K562 (cell line): ENCODE measurements at regions not wholly inside any gene's neighbourhood (a gene's known extent, or its start where the extent isn't known, plus 50 kb on each side); places are given as distances from the start of the nearest gene placed in this dataset.

ENCODE experiments used
- ATAC-seq: fragments of 200-7000 bp; cut with Tn5 transposase; 3 replicates; pipeline ENCODE4 v1.9.1; 2020; ENCODE audit warnings: moderate library complexity
- BruUV-seq: library from RNA; stranded (reverse); fragments of 400-500 nt; replicated peaks from 2 replicates; lab custom pipeline; 2021; lab: Mats Ljungman, UMichigan
- CTCF ChIA-PET: fragments of 300-600 bp; formaldehyde crosslinking; extraction: SDS; loops from one replicate; lab custom pipeline; 2021; ENCODE audit warnings: low intra/inter-chr PET ratio; lab: Yijun Ruan, JAX
- POLR2A ChIA-PET: fragments of 300-600, 350-650 bp; sonication (Branson Sonifier 250); formaldehyde crosslinking; extraction: SDS; loops from one replicate; lab custom pipeline; 2021; ENCODE audit warnings: antibody characterized with exemption, inconsistent platforms; lab: Yijun Ruan, JAX
- DNase-seq, 4 experiments: peaks; one replicate each; pipeline versions ENCODE4 v3.0.0 to v3.0.0-alpha.2; 2011 to 2018; ENCODE audit warnings: low spot score in 3 of 4, mixed read lengths in 3 of 4; ENCODE audit errors: extremely low read depth in 1 of 4
- FAIRE-seq: peaks from 2 replicates; lab custom pipeline; 2011; peaks lifted over from hg19 to GRCh38; lab: Jason Lieb, UNC
- H2AFZ ChIP-seq: 2 replicates; pipeline ENCODE4 v1.6.0; 2011; ENCODE audit warnings: low read depth, low read length, control low read depth, inconsistent platforms
- H3K27ac ChIP-seq: fragments of 200-600 bp; 3 replicates; pipeline ENCODE4 v1.8.0; 2011; ENCODE audit warnings: low read depth, mild to moderate bottlenecking, control low read depth, inconsistent platforms, low read length, moderate library complexity, mixed read lengths; ENCODE audit errors: extremely low read depth
- H3K27me3 ChIP-seq, 2 experiments: fragments of 300-600 bp in 1 of 2; 2 replicates in 1 of 2; 3 replicates in 1 of 2; pipeline versions ENCODE4 v1.6.0 to v1.8.0; 2011; ENCODE audit warnings: inconsistent platforms in 2 of 2, low read length in 2 of 2, mild to moderate bottlenecking in 1 of 2, mixed read lengths in 1 of 2, moderate library complexity in 1 of 2; ENCODE audit not compliant: control insufficient read depth in 2 of 2, insufficient read depth in 2 of 2
- H3K36me3 ChIP-seq: fragments of 300-600 bp; 3 replicates; pipeline ENCODE4 v1.8.0; 2011; ENCODE audit warnings: mild to moderate bottlenecking, low read length, inconsistent platforms; ENCODE audit not compliant: control insufficient read depth, insufficient read depth
- H3K4me1 ChIP-seq, 2 experiments: fragments of 200-600 bp in 1 of 2; replicated peaks in 1 of 2; 2 replicates in 1 of 2; 3 replicates in 1 of 2; pipeline versions ENCODE4 v1.5.1 to v1.8.0; 2011; ENCODE audit warnings: inconsistent platforms in 2 of 2, low read length in 2 of 2, mild to moderate bottlenecking in 1 of 2, mixed read lengths in 1 of 2, moderate library complexity in 1 of 2; ENCODE audit not compliant: control insufficient read depth in 2 of 2, insufficient read depth in 2 of 2
- H3K4me2 ChIP-seq: 2 replicates; pipeline ENCODE4 v1.6.1; 2011; ENCODE audit warnings: low read length, control low read depth, inconsistent platforms, mixed read lengths; ENCODE audit not compliant: insufficient read depth
- H3K4me3 ChIP-seq: fragments of 200-600 bp; sonication (generic), shearing (Covaris generic); 2 replicates; pipeline ENCODE4 v1.5.1; 2016; ENCODE audit warnings: control low read depth, inconsistent platforms
- H3K79me2 ChIP-seq: fragments of 200-600 bp; 3 replicates; pipeline ENCODE4 v1.8.0; 2011; ENCODE audit warnings: low read length, inconsistent platforms; ENCODE audit not compliant: control insufficient read depth, insufficient read depth
- H3K9ac ChIP-seq, 2 experiments: 2 replicates each; pipeline versions ENCODE4 v1.6.0 to v1.6.1; 2011; ENCODE audit warnings: low read depth in 2 of 2, low read length in 2 of 2, control low read depth in 1 of 2, inconsistent platforms in 1 of 2, mild to moderate bottlenecking in 1 of 2, mixed read lengths in 1 of 2; ENCODE audit not compliant: insufficient read depth in 1 of 2
- H3K9me1 ChIP-seq: one replicate; pipeline ENCODE4 v1.6.0; 2011; ENCODE audit warnings: inconsistent platforms, mild to moderate bottlenecking, low read length, moderate library complexity; ENCODE audit not compliant: control insufficient read depth, insufficient read depth
- H3K9me3 ChIP-seq: replicated peaks from 2 replicates; pipeline ENCODE4 v1.5.1; 2011; ENCODE audit warnings: low read depth, low read length, inconsistent platforms; ENCODE audit not compliant: control insufficient read depth, insufficient read depth
- H4K20me1 ChIP-seq: replicated peaks from 2 replicates; pipeline ENCODE4 v1.6.1; 2011; ENCODE audit warnings: low read length, inconsistent platforms, mixed read lengths; ENCODE audit not compliant: control insufficient read depth, insufficient read depth
- CBX5 ChIP-seq: IDR thresholded peaks from 2 replicates; pipeline ENCODE4 v1.6.1; 2014; ENCODE audit warnings: low read depth, borderline replicate concordance
- DDX20 ChIP-seq: fragments of 450-650 bp; IDR thresholded peaks from 2 replicates; pipeline ENCODE4 v1.6.1; 2016; ENCODE audit warnings: missing genetic modification characterization, low read depth, mild to moderate bottlenecking, missing compliant biosample characterization, moderate library complexity
- FOXM1 ChIP-seq, 2 experiments: fragments of 450-650 bp in 1 of 2; sonication (generic) in 1 of 2; formaldehyde crosslinking in 1 of 2; IDR thresholded peaks; 2 replicates each; pipeline versions ENCODE4 v1.6.1 to v1.9.0; 2017 to 2022; ENCODE audit warnings: low read depth in 2 of 2, mild to moderate bottlenecking in 2 of 2, missing genetic modification reagents in 1 of 2, moderate library complexity in 1 of 2
- GTF2B ChIP-seq: IDR thresholded peaks from 2 replicates; pipeline ENCODE4 v1.6.1; 2011; ENCODE audit not compliant: insufficient read length; ENCODE audit errors: extremely low read depth
- RBM34 ChIP-seq: fragments of 200-400 bp; formaldehyde crosslinking; IDR thresholded peaks from 2 replicates; pipeline ENCODE4 v1.6.1; 2018; ENCODE audit warnings: low read length, borderline replicate concordance; ENCODE audit not compliant: insufficient read depth
- TFE3 ChIP-seq: fragments of 450-650 bp; formaldehyde crosslinking; IDR thresholded peaks from 2 replicates; pipeline ENCODE4 v1.4.0; 2020; ENCODE audit warnings: mild to moderate bottlenecking, mixed read lengths
- TRIM25 ChIP-seq: fragments of 450-650 bp; IDR thresholded peaks from 2 replicates; pipeline ENCODE4 v1.7.0; 2016; ENCODE audit warnings: borderline replicate concordance
- YY1 ChIP-seq, 3 experiments: IDR thresholded peaks; 2 replicates each; pipeline ENCODE4 v1.6.1; 2011; ENCODE audit warnings: low read length in 2 of 3, mild to moderate bottlenecking in 2 of 3, moderate library complexity in 2 of 3, borderline replicate concordance in 1 of 3, control low read depth in 1 of 3, low read depth in 1 of 3; ENCODE audit not compliant: insufficient read depth in 3 of 3, insufficient replicate concordance in 2 of 3, control insufficient read depth in 1 of 3, insufficient read length in 1 of 3; ENCODE audit errors: extremely low read depth in 1 of 3
- WGBS: fragments of 100-300 bp; shearing (Covaris generic); methylation state at CpG from one replicate; pipeline ENCODE4 v1.1.6; 2016; ENCODE audit warnings: low coverage, mixed read lengths; ENCODE audit not compliant: insufficient coverage; ENCODE audit errors: missing lambda C conversion rate; 5-methylcytosine and 5-hydroxymethylcytosine counted together
- in situ Hi-C: fragments of 300-500 bp; cut with MboI; formaldehyde crosslinking; loops from 4 replicates; pipeline ENCODE4 v1.15.0; 2018; ENCODE audit warnings: inconsistent platforms, mixed read lengths
- intact Hi-C: fragments of 100-400 bp; cut with micrococcal nuclease; formaldehyde crosslinking; loops from 2 replicates; pipeline ENCODE4 v1.14.2; 2022
- TF ChIP-seq, protein P1 (sequence below): fragments of 450-650 bp; IDR thresholded peaks from 2 replicates; pipeline ENCODE4 v1.6.1; 2016; ENCODE audit warnings: antibody characterized with exemption

DNA sequence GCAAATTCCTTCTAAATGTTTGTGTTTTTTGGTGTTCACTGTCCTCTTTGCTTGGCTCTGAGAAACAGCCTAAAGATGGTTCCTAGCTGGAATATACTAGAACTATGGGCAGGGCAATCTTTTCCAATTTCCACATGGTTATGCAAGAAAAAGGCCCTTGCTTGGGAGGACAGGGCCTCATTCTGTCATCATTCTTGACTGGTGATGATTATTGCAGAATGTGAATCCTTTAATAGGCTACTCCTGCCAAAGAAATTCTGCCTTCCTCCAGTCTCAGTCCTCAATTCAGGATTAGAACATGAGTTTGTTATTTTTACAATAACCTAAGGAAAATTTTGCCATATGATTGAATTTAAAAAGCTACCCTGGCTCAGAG, 218.7 kb downstream of the HNMT start (continued):
- TF ChIP-seq YY1 (IDR thresholded peaks at IDR 0.05; ENCODE audit: borderline replicate concordance in 1 of 3, control insufficient read depth in 1 of 3, extremely low read depth in 1 of 3, insufficient read depth in 3 of 3, insufficient read length in 1 of 3, insufficient replicate concordance in 2 of 3, low read depth in 1 of 3, low read length in 2 of 3) (no peak), GTF2B (no peak), RBM34 (no peak), CBX5 (no peak), FOXM1 (IDR thresholded peaks at IDR 0.05; ENCODE audit: low read depth) (no peak), FOXM1 (CRISPR knock-in tag; IDR thresholded peaks at IDR 0.05; ENCODE audit: low read depth) (no peak)

GRCh38 chr2:138183705-138184104, 219.4 kb downstream of the HNMT start:
- intact Hi-C loops, result no loop called here
- TF ChIP-seq, protein P1, sequence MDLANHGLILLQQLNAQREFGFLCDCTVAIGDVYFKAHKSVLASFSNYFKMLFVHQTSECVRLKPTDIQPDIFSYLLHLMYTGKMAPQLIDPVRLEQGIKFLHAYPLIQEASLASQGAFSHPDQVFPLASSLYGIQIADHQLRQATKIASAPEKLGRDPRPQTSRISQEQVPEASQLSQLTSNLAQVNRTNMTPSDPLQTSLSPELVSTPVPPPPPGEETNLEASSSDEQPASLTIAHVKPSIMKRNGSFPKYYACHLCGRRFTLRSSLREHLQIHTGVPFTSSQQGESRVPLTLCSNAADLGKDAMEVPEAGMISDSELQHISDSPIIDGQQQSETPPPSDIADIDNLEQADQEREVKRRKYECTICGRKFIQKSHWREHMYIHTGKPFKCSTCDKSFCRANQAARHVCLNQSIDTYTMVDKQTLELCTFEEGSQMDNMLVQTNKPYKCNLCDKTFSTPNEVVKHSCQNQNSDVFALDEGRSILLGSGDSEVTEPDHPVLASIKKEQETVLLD, result no peak
- TF ChIP-seq TFE3 (CRISPR knock-in tag) (peak; percentile 48; the same call in 1 of the 2 replicates), DDX20 (tag) (no peak), TRIM25 (no peak)
- POLR2A ChIA-PET, result interaction anchor here (0.7 kb wide), 1 partner anchor 61 kb away, joined by 3 read pairs; no protein-coding TSS in a partner anchor
- H3K27me3 ChIP-seq, result no peaks in the 10 kb centered on the region
- H2AFZ ChIP-seq, result no peak overlapping the region
- H3K9me3 ChIP-seq, result no peaks in the 10 kb centered on the region
- H3K36me3 ChIP-seq, result no peaks in the 10 kb centered on the region
- no peaks in the 10 kb centered on the region for H3K9me1 ChIP-seq
- no peak overlapping the region for H3K4me2 ChIP-seq
- H3K9ac ChIP-seq, result no peak overlapping the region
- DNase-seq (no peak), ATAC-seq (no peak), FAIRE-seq (no peak)
- no peak overlapping the region for H3K27ac ChIP-seq
- WGBS, result 3% methylated on average over 2 of the region's 2 CpGs
- no peak overlapping the region for H3K4me3 ChIP-seq
- CTCF ChIA-PET, result no interaction called here
- BruUV-seq, result no TSS peak
- H3K79me2 ChIP-seq, result no peaks in the 10 kb centered on the region
- H3K4me1 ChIP-seq, result no peaks in the 10 kb centered on the region
- in situ Hi-C loops, result no loop called here
- H4K20me1 ChIP-seq, result no peaks in the 10 kb centered on the region
